Osteoblast (primary cell): ENCODE measurements at regions not wholly inside any gene's neighbourhood (a gene's known extent, or its start where the extent isn't known, plus 50 kb on each side); places are given as distances from the start of the nearest gene placed in this dataset.
"Not testable (repeated sequence)": the region's sequence is repeated elsewhere in the genome, so short reads cannot be mapped to it uniquely, and the experiment has no call there.

ENCODE experiments used
- DNase-seq: peaks from one replicate; pipeline ENCODE4 v3.0.0; 2011; ENCODE audit warnings: low spot score, mixed read lengths; ENCODE audit not compliant: insufficient read length; ENCODE audit errors: missing footprints
- H2AFZ ChIP-seq: 2 replicates; pipeline ENCODE4 v1.6.0; 2011; ENCODE audit warnings: mild to moderate bottlenecking, low read length
- H3K27ac ChIP-seq: 2 replicates; pipeline ENCODE4 v1.5.1; 2011; ENCODE audit warnings: mild to moderate bottlenecking, low read depth, low read length, moderate library complexity
- H3K27me3 ChIP-seq: 2 replicates; pipeline ENCODE4 v1.6.0; 2012; ENCODE audit warnings: mild to moderate bottlenecking, control low read depth, inconsistent platforms, low read length, moderate library complexity; ENCODE audit not compliant: insufficient read depth
- H3K36me3 ChIP-seq: 2 replicates; pipeline ENCODE4 v1.5.1; 2011; ENCODE audit warnings: mild to moderate bottlenecking, low read length, control low read depth, moderate library complexity; ENCODE audit not compliant: insufficient read depth
- H3K4me1 ChIP-seq: 2 replicates; pipeline ENCODE4 v1.5.1; 2011; ENCODE audit warnings: mild to moderate bottlenecking, low read length, control low read depth, moderate library complexity; ENCODE audit not compliant: insufficient read depth
- H3K4me2 ChIP-seq: 2 replicates; pipeline ENCODE4 v1.6.0; 2011; ENCODE audit warnings: mild to moderate bottlenecking, low read length; ENCODE audit not compliant: insufficient read depth
- H3K4me3 ChIP-seq: fragments of 200-600 bp; sonication (generic); 3 replicates; pipeline ENCODE4 v1.5.1; 2012; ENCODE audit warnings: mild to moderate bottlenecking, low read length, inconsistent platforms; ENCODE audit not compliant: insufficient read depth
- H3K79me2 ChIP-seq: 2 replicates; pipeline ENCODE4 v1.6.0; 2012; ENCODE audit warnings: mild to moderate bottlenecking, low read length, control low read depth, inconsistent platforms; ENCODE audit not compliant: insufficient read depth
- H3K9me3 ChIP-seq: 2 replicates; pipeline ENCODE4 v1.5.1; 2011; ENCODE audit warnings: low read depth, low read length, control low read depth
- H4K20me1 ChIP-seq: 2 replicates; pipeline ENCODE4 v1.6.0; 2012; ENCODE audit warnings: mild to moderate bottlenecking, low read length, control low read depth; ENCODE audit not compliant: insufficient read depth
- TF ChIP-seq, protein P1 (sequence below): IDR thresholded peaks from 2 replicates; pipeline ENCODE4 v1.5.1; 2011; ENCODE audit warnings: mild to moderate bottlenecking, low read depth, low read length, moderate library complexity; ENCODE audit errors: extremely low read depth

GRCh38 chr1:60510162-60510561, 436.6 kb upstream of the C1orf87 start:
- DNase-seq = no peak
- H3K4me2 ChIP-seq = no peak overlapping the region
- H3K27me3 ChIP-seq = no peaks in the 10 kb centered on the region
- no peaks in the 10 kb centered on the region for H4K20me1 ChIP-seq
- no peaks in the 10 kb centered on the region for H3K36me3 ChIP-seq
- H3K9me3 ChIP-seq = no peaks in the 10 kb centered on the region
- no peaks in the 10 kb centered on the region for H3K79me2 ChIP-seq
- no peak overlapping the region for H3K27ac ChIP-seq
- H3K4me1 ChIP-seq = no peaks in the 10 kb centered on the region
- TF ChIP-seq, protein P1, sequence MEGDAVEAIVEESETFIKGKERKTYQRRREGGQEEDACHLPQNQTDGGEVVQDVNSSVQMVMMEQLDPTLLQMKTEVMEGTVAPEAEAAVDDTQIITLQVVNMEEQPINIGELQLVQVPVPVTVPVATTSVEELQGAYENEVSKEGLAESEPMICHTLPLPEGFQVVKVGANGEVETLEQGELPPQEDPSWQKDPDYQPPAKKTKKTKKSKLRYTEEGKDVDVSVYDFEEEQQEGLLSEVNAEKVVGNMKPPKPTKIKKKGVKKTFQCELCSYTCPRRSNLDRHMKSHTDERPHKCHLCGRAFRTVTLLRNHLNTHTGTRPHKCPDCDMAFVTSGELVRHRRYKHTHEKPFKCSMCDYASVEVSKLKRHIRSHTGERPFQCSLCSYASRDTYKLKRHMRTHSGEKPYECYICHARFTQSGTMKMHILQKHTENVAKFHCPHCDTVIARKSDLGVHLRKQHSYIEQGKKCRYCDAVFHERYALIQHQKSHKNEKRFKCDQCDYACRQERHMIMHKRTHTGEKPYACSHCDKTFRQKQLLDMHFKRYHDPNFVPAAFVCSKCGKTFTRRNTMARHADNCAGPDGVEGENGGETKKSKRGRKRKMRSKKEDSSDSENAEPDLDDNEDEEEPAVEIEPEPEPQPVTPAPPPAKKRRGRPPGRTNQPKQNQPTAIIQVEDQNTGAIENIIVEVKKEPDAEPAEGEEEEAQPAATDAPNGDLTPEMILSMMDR = no peak
- H2AFZ ChIP-seq = no peak overlapping the region
- H3K4me3 ChIP-seq = no peak overlapping the region

- TF ChIP-seq, protein P1 = no peak
- no peak for DNase-seq
- H3K9me3 ChIP-seq = no peaks in the 10 kb centered on the region
- no peak overlapping the region for H3K27ac ChIP-seq
- H3K4me1 ChIP-seq = no peaks in the 10 kb centered on the region
- no peak overlapping the region for H2AFZ ChIP-seq
- H4K20me1 ChIP-seq = no peaks in the 10 kb centered on the region
- H3K4me3 ChIP-seq = no peak overlapping the region
- no peaks in the 10 kb centered on the region for H3K79me2 ChIP-seq
- H3K27me3 ChIP-seq = no peaks in the 10 kb centered on the region
- no peak overlapping the region for H3K4me2 ChIP-seq
- H3K36me3 ChIP-seq = no peaks in the 10 kb centered on the region
These were observed 430.8 kb upstream of the C1orf87 start for GRCh38 chr1:60504206-60504840.

- TF ChIP-seq, protein P1 = no peak
- Histone ChIP-seq H4K20me1 (no peaks in the 10 kb centered on the region), H3K9me3 (no peaks in the 10 kb centered on the region), H3K36me3 (no peaks in the 10 kb centered on the region), H3K4me3 (no peak overlapping the region), H3K27ac (no peak overlapping the region), H3K27me3 (no peaks in the 10 kb centered on the region), H3K79me2 (no peaks in the 10 kb centered on the region), H2AFZ (no peak overlapping the region), H3K4me1 (no peaks in the 10 kb centered on the region), H3K4me2 (no peak overlapping the region)
- no peak for DNase-seq
These were observed 429.8 kb upstream of the C1orf87 start for GRCh38 chr1:60503266-60503925.

DNA sequence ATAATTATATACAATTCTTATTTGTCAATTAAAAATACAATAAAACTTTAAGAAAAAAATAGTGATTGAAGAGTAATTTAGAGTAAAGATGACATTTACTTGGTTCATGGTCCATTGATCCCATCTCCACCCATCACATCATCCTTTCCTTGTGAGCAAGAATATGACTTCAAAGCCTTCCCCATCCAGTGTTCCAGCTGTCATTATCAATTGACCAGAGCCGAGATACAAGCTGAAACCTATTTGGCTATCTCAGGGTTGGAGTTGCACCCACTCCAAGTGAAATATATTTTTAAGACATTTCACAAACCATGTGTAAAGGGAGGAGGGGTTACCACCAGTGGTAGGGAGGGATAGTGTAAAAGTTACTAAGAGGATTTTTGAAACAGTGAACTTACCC, 428.9 kb upstream of the C1orf87 start:
- no peaks in the 10 kb centered on the region for H3K4me1 ChIP-seq
- DNase-seq = no peak
- TF ChIP-seq, protein P1 = no peak

DNA sequence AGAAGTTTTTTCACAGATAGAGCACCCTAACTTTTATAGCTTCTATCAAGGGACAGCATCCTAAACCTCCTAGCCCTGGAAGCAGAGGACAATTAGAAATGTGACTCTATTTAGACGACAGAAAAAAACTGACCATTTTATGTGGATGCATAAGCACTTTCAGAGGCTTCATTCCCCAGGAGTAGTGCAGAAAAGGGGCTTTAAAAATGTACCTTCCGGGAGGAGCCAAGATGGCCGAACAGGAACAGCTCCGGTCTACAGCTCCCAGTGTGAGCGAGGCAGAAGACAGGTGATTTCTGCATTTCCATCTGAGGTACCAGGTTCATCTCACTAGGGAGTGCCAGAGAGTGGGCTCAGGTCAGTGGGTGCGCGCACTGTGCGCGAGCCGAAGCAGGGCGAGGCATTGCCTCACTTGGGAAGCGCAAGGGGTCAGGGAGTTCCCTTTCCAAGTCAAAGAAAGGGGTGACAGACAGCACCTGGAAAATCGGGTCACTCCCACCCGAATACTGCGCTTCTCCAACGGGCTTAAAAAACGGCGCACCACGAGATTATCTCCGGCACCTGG, 416.4 kb upstream of the C1orf87 start:
- not testable (repeated sequence) for H3K79me2 ChIP-seq, H3K9me3 ChIP-seq, H3K4me2 ChIP-seq, H3K36me3 ChIP-seq, H3K4me1 ChIP-seq, DNase-seq, H3K27ac ChIP-seq, H3K4me3 ChIP-seq, H2AFZ ChIP-seq, H3K27me3 ChIP-seq, H4K20me1 ChIP-seq

More for the DNA sequence above, 428.9 kb upstream of the C1orf87 start:
- no peaks in the 10 kb centered on the region for H4K20me1 ChIP-seq
- no peak overlapping the region for H3K27ac ChIP-seq
- no peaks in the 10 kb centered on the region for H3K27me3 ChIP-seq
- H3K79me2 ChIP-seq = no peaks in the 10 kb centered on the region
- H3K36me3 ChIP-seq = no peaks in the 10 kb centered on the region
- no peak overlapping the region for H2AFZ ChIP-seq
- no peak overlapping the region for H3K4me2 ChIP-seq
- no peaks in the 10 kb centered on the region for H3K9me3 ChIP-seq
- no peak overlapping the region for H3K4me3 ChIP-seq
